HCT116 (cell line): ENCODE measurements at regions not wholly inside any gene's neighbourhood (a gene's known extent, or its start where the extent isn't known, plus 50 kb on each side); places are given as distances from the start of the nearest gene placed in this dataset.

ENCODE experiments used
- ATAC-seq: fragments of 200-7000 bp; cut with Tn5 transposase; 2 replicates; pipeline ENCODE4 v1.9.1; 2020; ENCODE audit warnings: mild to moderate bottlenecking, moderate library complexity
- BruUV-seq: library from RNA; stranded (reverse); fragments of 400-500 nt; replicated peaks from 2 replicates; lab custom pipeline; 2021; lab: Mats Ljungman, UMichigan
- CTCF ChIA-PET: fragments of 300-600 bp; sonication (Branson Sonifier 250); formaldehyde crosslinking; loops from one replicate; lab custom pipeline; 2021; ENCODE audit warnings: antibody characterized with exemption; lab: Charles Lee
- POLR2A ChIA-PET: fragments of 300-600, 350-600 bp; sonication (Branson Sonifier 250); formaldehyde crosslinking; loops from one replicate; lab custom pipeline; 2021; ENCODE audit warnings: antibody characterized with exemption; lab: Charles Lee
- RAD21 ChIA-PET, 2 experiments: fragments of 300-600 bp; sonication (Branson Sonifier 250); formaldehyde crosslinking; loops; one replicate each; lab custom pipeline; 2023; ENCODE audit warnings: low total read pairs in 2 of 2; ENCODE audit not compliant: uncharacterized antibody in 2 of 2, unreplicated experiment in 2 of 2, low non-redundant PET in 1 of 2; lab: Charles Lee
- DNase-seq: peaks from one replicate; pipeline ENCODE4 v3.0.0-alpha.2; 2010; ENCODE audit warnings: low read depth, low spot score
- H2AFZ ChIP-seq: fragments of 200-600 bp; shearing (Covaris generic), sonication (generic); 2 replicates; pipeline ENCODE4 v1.6.1; 2017; ENCODE audit warnings: low read depth, mixed run types, mixed read lengths, antibody characterized with exemption, low read length; ENCODE audit not compliant: poor library complexity, severe bottlenecking
- H3K27ac ChIP-seq: 2 replicates; pipeline ENCODE4 v1.5.1; 2012; ENCODE audit warnings: low read depth, low read length
- H3K27me3 ChIP-seq: fragments of 200-600 bp; sonication (generic); 2 replicates; pipeline ENCODE4 v1.6.1; 2016; ENCODE audit warnings: mixed run types, low read length, mixed read lengths; ENCODE audit not compliant: insufficient read depth
- H3K36me3 ChIP-seq, 2 experiments: fragments of 200-500 bp in 1 of 2; fragments of 200-600 bp in 1 of 2; sonication (Bioruptor generic) in 1 of 2; sonication (generic) in 1 of 2; 2 replicates each; pipeline versions ENCODE4 v1.5.1 to v1.6.1; 2014 to 2016; ENCODE audit warnings: low read length in 2 of 2, inconsistent platforms in 1 of 2, mixed read lengths in 1 of 2, mixed run types in 1 of 2; ENCODE audit not compliant: insufficient read depth in 2 of 2, control insufficient read depth in 1 of 2
- H3K4me1 ChIP-seq, 2 experiments: fragments of 200-600 bp in 1 of 2; sonication (generic) in 1 of 2; 2 replicates each; pipeline versions ENCODE4 v1.5.1 to v1.6.1; 2012 to 2017; ENCODE audit warnings: low read length in 2 of 2, inconsistent platforms in 1 of 2, mild to moderate bottlenecking in 1 of 2, mixed read lengths in 1 of 2, mixed run types in 1 of 2, moderate library complexity in 1 of 2; ENCODE audit not compliant: insufficient read depth in 2 of 2, control insufficient read depth in 1 of 2
- H3K4me2 ChIP-seq: fragments of 200-600 bp; sonication (generic); 2 replicates; pipeline ENCODE4 v1.6.1; 2017; ENCODE audit warnings: mixed run types, low read length, mixed read lengths
- H3K4me3 ChIP-seq, 2 experiments: fragments of 200-600 bp in 1 of 2; sonication (generic) in 1 of 2; replicated peaks in 1 of 2; 2 replicates each; pipeline ENCODE4 v1.5.1; 2011 to 2016; ENCODE audit warnings: low read length in 2 of 2, control low read depth in 1 of 2, low read depth in 1 of 2, mild to moderate bottlenecking in 1 of 2, mixed read lengths in 1 of 2, mixed run types in 1 of 2
- H3K79me2 ChIP-seq: fragments of 200-600 bp; sonication (generic); 2 replicates; pipeline ENCODE4 v1.6.1; 2017; ENCODE audit warnings: mild to moderate bottlenecking, mixed run types, low read length, moderate library complexity, mixed read lengths; ENCODE audit not compliant: insufficient read depth
- H3K9ac ChIP-seq: fragments of 200-600 bp; sonication (generic); 2 replicates; pipeline ENCODE4 v1.6.1; 2016; ENCODE audit warnings: low read length, mixed read lengths
- H3K9me2 ChIP-seq: fragments of 200-600 bp; sonication (generic), shearing (Covaris generic); 2 replicates; pipeline ENCODE4 v1.6.1; 2017; ENCODE audit warnings: mixed run types, mild to moderate bottlenecking, moderate library complexity; ENCODE audit not compliant: insufficient read depth
- H3K9me3 ChIP-seq, 2 experiments: fragments of 200-500 bp in 1 of 2; fragments of 200-600 bp in 1 of 2; sonication (Bioruptor generic) in 1 of 2; sonication (generic) in 1 of 2; 2 replicates each; pipeline ENCODE4 v1.6.1; 2014 to 2017; ENCODE audit warnings: low read length in 2 of 2, mixed read lengths in 2 of 2, inconsistent platforms in 1 of 2, low read depth in 1 of 2, mild to moderate bottlenecking in 1 of 2, mixed run types in 1 of 2, moderate library complexity in 1 of 2; ENCODE audit not compliant: control insufficient read depth in 1 of 2, insufficient read depth in 1 of 2
- H4K20me1 ChIP-seq: fragments of 200-600 bp; sonication (generic), shearing (Covaris generic); 2 replicates; pipeline ENCODE4 v1.6.1; 2017; ENCODE audit warnings: mixed run types, mild to moderate bottlenecking, moderate library complexity; ENCODE audit not compliant: insufficient read depth
- ATF3 ChIP-seq: IDR thresholded peaks from 2 replicates; pipeline ENCODE4 v1.6.1; 2012
- CTCF ChIP-seq, 3 experiments: fragments of 200-600 bp in 1 of 3; sonication (generic) in 1 of 3; IDR thresholded peaks in 2 of 3; conservative IDR thresholded peaks in 1 of 3; 2 replicates each; pipeline ENCODE4 v1.5.1; 2012 to 2017; ENCODE audit warnings: low read depth in 2 of 3, low read length in 2 of 3, antibody characterized with exemption in 1 of 3, borderline replicate concordance in 1 of 3, control low read depth in 1 of 3, mild to moderate bottlenecking in 1 of 3, mixed read lengths in 1 of 3, mixed run types in 1 of 3, moderate library complexity in 1 of 3; ENCODE audit not compliant: insufficient read depth in 1 of 3
- ELF1 ChIP-seq: IDR thresholded peaks from 2 replicates; pipeline ENCODE4 v1.6.1; 2012; ENCODE audit warnings: low read depth, borderline replicate concordance
- EZH2phosphoT487 ChIP-seq: fragments of 200-600 bp; IDR thresholded peaks from 2 replicates; pipeline ENCODE4 v1.6.1; 2018; ENCODE audit warnings: antibody characterized with exemption, borderline replicate concordance
- JUND ChIP-seq: IDR thresholded peaks from 2 replicates; pipeline ENCODE4 v1.6.1; 2012
- MAX ChIP-seq: IDR thresholded peaks from 2 replicates; pipeline ENCODE4 v1.6.1; 2012
- POLR2A ChIP-seq: IDR thresholded peaks from 2 replicates; pipeline ENCODE4 v1.7.0; 2011; ENCODE audit warnings: borderline replicate concordance; ENCODE audit not compliant: insufficient read depth, insufficient read length; ENCODE audit errors: extremely low read depth
- POLR2AphosphoS5 ChIP-seq: IDR thresholded peaks from 2 replicates; pipeline ENCODE4 v1.6.1; 2011; ENCODE audit warnings: mild to moderate bottlenecking, low read depth, low read length, moderate library complexity
- RAD21 ChIP-seq: IDR thresholded peaks from 2 replicates; pipeline ENCODE4 v1.6.1; 2012; ENCODE audit warnings: low read depth, mild to moderate bottlenecking
- SIN3A ChIP-seq: IDR thresholded peaks from 2 replicates; pipeline ENCODE4 v1.6.1; 2012; ENCODE audit warnings: low read depth
- SP1 ChIP-seq: IDR thresholded peaks from 2 replicates; pipeline ENCODE4 v1.6.1; 2012; ENCODE audit warnings: low read depth
- SRF ChIP-seq: IDR thresholded peaks from 2 replicates; pipeline ENCODE4 v1.6.1; 2012; ENCODE audit warnings: low read depth
- YY1 ChIP-seq: IDR thresholded peaks from 2 replicates; pipeline ENCODE4 v1.6.1; 2011; ENCODE audit warnings: low read length, low read depth, moderate library complexity, mild to moderate bottlenecking; ENCODE audit not compliant: insufficient replicate concordance; ENCODE audit errors: extremely low read depth
- ZBTB33 ChIP-seq: IDR thresholded peaks from 2 replicates; pipeline ENCODE4 v1.6.1; 2011; ENCODE audit warnings: mild to moderate bottlenecking, low read length, moderate library complexity; ENCODE audit not compliant: insufficient replicate concordance; ENCODE audit errors: extremely low read depth
- ZFX ChIP-seq: fragments of 450-650 bp; IDR thresholded peaks from 2 replicates; pipeline ENCODE4 v1.6.1; 2017
- intact Hi-C: fragments of 100-400 bp; cut with micrococcal nuclease; formaldehyde crosslinking; loops from 2 replicates; pipeline ENCODE4 v1.10.0; 2022

GRCh38 chr2:129763190-129763846 is 216.1 kb upstream of the RAB6C start:
- ATAC-seq (no peak), DNase-seq (no peak)
- TF ChIP-seq ZBTB33 (no peak), SP1 (no peak), ATF3 (no peak), RAD21 (no peak), JUND (no peak), SRF (no peak), POLR2AphosphoS5 (no peak), YY1 (no peak), MAX (no peak), POLR2A (no peak), EZH2phosphoT487 (no peak), ELF1 (no peak), ZFX (no peak), SIN3A (no peak), CTCF (IDR thresholded peaks at IDR 0.05 in 2 of 3, conservative IDR thresholded peaks at IDR 0.05 in 1 of 3; ENCODE audit: borderline replicate concordance in 1 of 3, insufficient read depth in 1 of 3, low read depth in 2 of 3, low read length in 2 of 3) (no peak)
- CTCF ChIA-PET: no interaction called here
- Histone ChIP-seq H3K79me2 (no peaks in the 10 kb centered on the region), H3K9me2 (no peaks in the 10 kb centered on the region), H3K27me3 (peaks cover 14% of the 10 kb centered on the region), H3K36me3 (no peaks in the 10 kb centered on the region), H3K27ac (no peak overlapping the region), H3K4me2 (no peak overlapping the region), H3K4me3 (no peak overlapping the region), H2AFZ (no peak overlapping the region), H4K20me1 (no peaks in the 10 kb centered on the region), H3K9ac (no peak overlapping the region), H3K4me1 (no peaks in the 10 kb centered on the region), H3K9me3 (no peaks in the 10 kb centered on the region)
- POLR2A ChIA-PET: no interaction called here
- no TSS peak for BruUV-seq
- RAD21 ChIA-PET: no interaction called here
- intact Hi-C loops: no loop called here
